Left forelimb (tissue), 1 donor: ENCODE measurements at regions not wholly inside any gene's neighbourhood (a gene's known extent, or its start where the extent isn't known, plus 50 kb on each side); places are given as distances from the start of the nearest gene placed in this dataset.
"Not testable (repeated sequence)": the region's sequence is repeated elsewhere in the genome, so short reads cannot be mapped to it uniquely, and the experiment has no call there.

Experiments used
- DNase-seq: peaks from one replicate; pipeline ENCODE4 v3.0.0-alpha.2; 2018; ENCODE audit warnings: low spot score

DNA sequence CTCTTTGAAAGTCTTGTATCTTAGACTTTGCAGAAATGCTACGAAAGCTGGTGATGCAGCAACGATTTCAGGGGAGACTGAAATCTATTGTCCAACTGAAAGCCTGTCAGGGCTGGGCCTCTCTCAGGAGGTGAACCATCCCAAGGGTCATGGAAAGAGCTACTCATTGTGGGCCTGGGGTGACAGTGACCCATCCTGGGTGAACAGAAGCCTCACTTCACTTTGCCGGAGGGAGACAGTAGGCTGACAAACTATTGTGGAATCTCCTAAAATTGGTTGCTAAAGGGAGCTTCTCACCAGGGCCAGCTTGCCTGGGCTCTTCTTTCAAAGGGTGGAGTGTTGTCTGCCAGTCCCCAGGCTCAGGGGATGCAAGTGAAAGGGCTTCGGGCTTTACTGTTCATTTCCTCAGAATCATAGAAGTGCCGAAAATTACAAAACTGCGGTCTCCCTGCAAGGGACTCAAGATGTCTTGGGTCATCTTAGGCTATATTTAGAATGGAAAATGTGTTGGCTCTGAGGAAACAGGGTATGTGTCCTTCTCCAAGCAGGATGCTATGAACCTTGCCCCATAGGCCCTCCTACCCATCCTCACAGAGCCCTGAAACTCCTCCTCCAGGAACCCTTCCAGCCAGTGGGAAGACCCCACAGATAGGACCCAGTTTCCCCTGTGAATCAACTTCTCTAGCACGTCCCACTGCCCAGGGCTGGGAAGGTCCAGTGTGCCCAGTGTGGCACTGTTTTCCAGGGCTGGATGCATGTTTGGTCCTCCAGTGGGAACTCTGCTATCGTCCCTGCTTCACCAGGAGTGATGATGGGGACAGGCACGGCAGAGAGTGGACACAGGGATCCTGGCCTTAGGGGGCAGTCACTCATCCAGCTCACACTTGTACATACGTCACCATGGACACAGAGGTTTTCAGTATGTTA is 173.4 kb upstream of the PLGLB2 start:
- DNase-seq: not testable (repeated sequence)

DNA sequence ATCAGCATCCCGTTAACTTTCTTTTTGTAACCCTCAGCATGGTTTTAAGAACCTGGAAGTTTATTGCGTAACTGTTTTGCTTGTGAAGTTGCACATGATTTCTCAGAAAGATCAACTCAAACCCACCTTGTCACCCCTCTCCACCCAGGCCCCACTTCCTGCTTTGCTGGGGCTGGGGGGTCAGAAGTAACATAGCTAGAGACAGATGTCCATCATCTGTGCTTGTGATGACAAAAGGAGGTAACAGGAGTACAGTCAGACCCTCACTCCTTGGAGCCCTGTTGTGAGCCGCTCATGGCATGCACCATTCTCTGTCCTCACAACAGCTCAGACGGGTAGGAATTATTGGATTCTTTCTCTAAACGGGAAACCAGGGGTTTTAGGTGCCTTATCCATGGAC is 172.7 kb upstream of the PLGLB2 start:
- DNase-seq: not testable (repeated sequence)

DNA sequence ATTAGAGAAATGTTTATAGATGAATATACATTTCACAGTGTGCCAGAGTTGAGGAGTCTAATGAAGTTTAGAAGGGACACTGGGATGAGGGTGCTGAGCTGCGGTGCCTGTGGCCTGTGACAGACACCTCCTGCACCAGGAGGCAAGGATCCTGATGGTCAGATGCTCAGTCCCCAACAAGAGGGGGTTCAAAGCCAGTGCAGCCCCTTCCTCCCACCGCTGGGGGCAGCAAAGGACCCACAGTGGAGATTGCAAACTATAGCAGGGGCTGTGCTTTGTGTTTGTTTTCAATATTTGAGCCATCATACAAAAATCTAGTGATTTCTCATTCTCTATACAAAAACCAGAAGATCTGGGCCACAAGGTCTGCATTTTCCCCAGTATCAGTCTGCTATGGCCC is 170.5 kb upstream of the PLGLB2 start:
- DNase-seq: not testable (repeated sequence)

DNA sequence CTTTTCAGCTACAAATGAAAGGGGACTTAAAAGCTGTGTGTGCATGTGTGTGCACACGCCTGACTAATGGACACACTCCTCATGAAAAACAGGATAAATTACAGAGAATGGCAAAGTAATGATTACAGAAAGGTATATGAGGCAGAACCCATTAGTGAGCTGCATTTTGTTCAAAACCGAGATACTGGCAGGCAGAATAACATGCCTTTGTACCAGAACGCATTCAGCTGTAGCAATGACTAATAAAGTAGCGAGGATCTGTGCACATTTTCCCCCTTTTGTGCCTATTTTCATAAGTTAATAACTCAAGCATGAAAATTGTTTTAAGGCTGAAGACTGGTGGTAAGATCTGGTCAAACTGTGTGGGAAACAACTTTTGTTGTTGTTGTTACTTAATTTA is 165.7 kb upstream of the PLGLB2 start:
- DNase-seq: not testable (repeated sequence)

DNA sequence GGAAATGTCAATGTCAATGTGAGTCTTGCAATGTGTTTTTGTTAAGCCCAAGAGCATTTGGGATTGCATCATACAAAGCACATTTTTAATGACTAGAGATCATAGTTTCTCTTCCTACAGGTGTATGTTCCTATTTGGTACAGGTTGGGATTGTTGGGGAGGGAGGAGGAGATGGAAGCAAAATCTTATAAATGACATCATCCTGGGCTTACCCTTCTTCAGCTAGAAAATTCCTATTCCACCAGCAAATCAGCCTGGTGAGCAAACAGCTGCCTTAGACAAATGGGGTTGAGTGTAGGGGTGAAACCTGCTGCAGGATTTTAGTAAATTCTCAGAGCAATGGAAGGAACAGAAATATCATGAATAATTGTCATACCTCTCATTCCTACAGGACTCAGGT is 165.3 kb upstream of the PLGLB2 start:
- not testable (repeated sequence) for DNase-seq

DNA sequence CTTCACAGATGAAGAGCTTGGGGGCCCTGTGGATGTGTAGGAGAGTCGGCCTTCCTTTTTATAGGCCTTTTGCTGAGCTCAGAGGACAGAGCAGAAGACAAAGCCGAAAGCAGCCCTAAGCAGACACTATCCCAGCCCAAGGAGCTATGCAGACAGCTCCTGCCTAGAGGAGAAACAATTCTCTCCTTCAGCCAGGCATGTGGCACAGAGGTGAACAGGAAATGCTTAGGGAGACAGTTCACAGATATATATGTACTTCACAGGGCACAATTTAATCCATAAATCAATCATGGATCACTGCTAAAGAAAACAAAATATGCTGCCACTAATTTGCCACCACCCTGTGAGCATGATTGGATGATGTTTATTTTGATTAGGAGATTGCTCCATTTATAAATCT is 164.5 kb upstream of the PLGLB2 start:
- not testable (repeated sequence) for DNase-seq

DNA sequence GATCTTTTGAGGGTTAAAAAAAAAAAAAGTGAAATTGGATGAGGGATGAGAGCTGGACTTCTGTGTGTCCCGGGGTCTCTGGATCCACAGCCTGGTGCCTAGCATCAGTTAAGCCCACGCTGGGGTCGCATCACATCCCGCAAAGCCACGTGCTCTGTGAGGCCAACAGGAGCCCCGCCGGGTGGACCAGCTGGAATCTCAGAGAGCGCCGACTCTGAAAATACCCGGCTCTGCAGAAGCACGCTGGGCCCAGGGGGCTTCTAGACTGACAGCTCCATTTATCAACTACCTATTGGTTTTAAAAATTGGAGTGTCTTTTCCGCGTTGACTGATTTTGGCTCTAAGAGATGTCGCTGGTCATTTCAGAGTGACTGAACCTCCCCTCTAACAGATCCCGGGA is 164.1 kb upstream of the PLGLB2 start:
- DNase-seq: not testable (repeated sequence)

DNA sequence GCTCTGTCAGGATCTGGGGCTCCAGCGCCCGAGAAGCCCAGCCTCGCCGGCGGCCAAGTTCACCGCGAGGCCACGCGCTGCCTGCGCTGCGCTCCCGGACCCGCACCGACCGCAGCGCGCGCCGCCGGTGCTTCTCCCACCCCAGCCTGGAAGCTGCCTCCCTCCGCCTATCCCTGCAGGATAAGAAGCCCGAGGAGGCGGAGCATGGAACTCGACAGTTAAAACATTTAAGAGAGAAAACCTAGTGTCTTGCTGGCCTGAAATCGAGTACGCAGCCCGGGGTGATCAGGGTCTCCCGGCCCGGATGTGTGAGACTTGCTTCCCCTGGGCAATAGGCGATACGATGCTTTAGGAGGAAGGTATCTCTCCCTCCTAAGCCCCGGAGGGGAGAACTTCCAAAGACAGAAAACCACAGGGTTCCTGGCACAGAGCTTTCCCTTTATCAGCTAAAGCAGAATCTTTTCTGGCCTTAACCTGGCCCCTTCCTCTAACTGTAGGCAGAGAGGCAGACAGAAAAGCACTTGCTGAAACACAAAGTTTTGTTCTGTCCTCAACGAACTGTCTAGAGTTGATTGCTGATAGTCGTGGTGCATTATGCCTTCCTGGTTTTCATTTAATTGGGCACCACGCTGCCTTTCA is 163.5 kb upstream of the PLGLB2 start:
- peak; percentile 70 for DNase-seq

DNA sequence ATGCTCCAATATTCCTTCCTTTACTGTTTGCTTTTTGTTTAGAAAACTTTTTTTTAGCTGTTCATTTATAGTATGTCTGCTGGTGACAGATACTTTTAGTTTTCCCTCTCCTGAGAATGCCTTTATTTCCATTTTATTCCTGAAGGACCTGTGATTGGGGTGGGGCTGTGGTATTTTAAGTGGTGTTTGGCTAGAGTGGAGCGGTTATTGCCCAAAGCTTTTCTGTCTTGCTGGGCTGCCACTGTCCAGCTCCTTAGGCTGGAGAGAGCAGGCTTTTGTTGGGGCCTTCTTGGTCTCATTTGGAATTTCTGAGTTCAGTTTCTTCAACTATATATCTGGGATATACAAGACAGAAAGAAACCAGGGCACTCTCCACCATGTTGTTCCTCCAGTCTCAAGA is 160.0 kb upstream of the PLGLB2 start:
- not testable (repeated sequence) for DNase-seq

DNA sequence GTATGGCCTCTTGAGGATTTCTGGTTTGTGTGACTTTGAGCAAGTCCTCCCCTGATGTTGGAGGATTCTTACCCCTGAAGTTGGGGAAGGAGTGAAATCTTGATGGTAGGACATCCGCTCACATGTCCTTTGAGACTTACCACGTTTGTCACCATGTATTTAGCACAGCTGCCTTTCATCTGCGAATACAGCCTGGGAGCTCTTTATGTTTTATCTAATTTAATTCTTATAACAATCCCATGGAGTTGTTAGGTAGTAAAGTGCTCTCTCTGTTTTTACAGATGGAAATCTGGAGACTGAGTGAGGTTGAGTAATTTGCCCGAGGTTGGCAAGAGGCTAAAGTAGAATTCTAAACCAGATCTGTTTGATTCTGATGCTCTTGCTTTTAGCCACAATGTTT is 154.9 kb upstream of the PLGLB2 start:
- DNase-seq: not testable (repeated sequence)

DNA sequence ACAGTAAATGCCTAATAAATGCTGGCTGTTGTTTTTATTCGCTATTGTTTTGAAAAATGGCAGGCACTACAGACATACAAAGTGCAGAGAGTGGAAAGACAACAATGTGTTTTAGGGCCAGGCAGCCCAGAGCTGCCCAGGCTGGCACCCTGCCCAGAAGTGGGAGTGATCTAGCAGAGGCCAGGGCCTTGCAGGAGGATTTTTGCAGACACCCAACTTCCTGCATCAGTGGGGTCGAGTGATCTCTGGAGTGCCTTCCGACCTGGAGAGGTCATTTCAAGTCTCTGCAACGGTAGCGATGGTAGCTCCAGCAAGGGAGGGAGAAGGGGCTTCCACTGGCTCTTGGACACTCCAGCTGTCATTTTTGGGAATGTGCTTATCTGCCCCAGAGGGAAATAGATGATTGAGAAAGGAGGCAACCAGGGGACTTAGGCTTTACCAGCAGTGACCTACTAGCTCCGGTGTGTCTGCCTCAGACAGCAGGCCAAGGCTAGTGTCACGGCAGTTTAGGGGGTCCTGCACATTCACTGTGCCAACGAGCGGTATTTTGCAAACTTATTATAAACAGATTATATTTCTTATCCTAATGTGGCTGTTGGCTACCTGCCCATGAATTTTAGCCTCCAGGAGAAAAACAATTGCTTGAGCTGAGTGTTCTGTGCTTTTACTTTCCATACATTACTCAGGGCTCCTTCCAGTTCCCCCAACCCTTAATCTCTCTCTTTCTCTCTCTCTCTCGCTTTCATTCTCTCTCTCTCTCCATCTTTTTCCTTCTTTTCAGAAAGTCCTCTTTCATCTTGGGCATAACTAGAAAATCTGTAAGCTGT is 153.9 kb upstream of the PLGLB2 start:
- DNase-seq: peak; percentile 68

DNA sequence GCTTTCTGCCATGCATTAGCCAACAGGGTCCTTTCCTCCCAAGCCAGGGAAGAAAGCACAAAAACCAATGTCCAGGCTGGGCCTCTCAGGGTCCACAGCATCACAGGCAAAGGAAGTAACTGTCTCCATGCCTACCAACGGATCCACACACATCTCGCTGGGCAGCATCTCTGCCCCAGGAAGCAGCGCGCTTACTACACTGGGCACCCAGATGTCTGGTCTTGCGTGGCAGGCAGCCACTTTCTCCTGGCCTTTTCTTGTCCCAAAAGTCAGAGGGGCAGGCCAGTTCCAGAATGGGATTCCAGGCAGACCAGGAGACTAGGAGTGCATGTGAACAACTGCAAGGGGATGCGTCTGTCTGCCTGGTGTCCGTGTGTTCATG is 153.3 kb upstream of the PLGLB2 start:
- not testable (repeated sequence) for DNase-seq

DNA sequence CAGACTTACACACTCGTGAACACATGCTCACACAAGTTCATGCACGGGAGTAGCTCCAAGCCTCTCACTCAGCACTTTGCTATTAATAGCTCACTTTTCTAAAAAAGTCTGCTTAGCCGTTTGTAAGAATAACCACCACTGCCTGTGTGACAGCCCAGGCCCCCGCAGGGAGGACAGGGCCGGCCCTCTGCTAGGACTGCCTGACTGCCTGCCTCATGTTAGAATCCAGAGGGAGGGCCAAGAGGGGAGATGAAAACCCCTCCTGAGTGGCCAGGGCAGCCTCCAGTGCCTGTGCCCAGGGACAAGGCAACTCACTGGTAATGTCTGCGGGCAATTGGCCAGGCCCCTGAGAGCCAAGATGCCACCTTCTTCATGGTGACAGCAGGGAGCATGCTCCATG is 152.9 kb upstream of the PLGLB2 start:
- DNase-seq: peak; percentile 64

DNA sequence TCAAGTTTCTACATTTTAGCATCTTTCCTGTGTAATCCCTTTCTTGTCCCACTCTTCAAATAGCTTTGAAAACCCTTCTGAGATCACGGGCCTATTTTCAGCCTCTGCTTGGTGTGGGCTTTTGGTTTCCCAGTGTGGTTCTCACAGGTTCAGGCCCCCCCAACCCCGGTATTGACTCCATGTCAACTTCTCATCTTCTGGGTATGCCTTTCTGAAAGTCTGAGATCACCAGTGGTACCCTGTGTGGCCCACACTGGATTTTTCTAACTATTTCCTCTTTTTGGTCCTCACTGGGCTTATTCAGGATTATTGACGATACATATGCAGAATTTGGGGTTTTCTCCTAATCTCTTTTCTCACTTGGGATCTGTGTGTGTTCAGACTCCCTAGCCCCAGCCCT is 146.9 kb upstream of the PLGLB2 start:
- not testable (repeated sequence) for DNase-seq

DNA sequence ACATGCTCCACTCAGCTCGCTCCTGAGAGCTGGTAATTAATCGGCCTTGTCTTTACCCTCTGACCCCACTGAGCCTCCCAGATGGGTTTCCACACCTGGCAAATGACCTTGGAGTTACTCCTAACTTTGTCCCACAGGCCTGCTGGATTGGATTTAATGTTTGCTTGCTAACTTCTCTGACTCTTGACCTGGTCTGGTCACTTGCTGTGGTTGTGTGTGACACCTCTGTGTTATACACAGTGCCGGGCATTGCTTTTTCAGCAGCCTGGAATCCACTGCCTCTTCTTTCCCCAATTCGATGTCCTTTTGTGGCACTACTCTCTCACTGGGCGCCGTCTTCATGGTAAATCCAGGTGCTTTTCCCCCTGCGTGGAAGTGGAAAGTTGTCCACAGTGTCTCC is 145.8 kb upstream of the PLGLB2 start:
- not testable (repeated sequence) for DNase-seq

DNA sequence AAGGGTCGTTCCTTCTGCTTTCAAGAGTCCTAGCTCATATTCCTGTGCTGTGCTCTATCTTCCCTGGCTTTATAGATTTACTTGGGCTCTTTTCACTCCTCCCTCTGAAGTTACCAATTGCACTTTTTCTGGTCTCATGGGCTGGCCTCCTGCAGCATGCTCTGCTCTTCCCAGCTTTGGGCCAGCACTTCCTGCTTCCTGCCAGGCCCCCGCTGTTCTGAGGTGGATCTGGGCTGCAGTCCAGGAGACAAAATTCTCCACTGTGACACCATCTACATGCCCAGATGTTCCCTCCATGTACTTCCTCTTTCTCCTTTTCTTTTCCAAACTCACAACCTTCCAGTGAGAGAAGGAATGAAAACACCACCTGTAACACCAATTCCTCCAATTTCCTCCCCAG is 145.2 kb upstream of the PLGLB2 start:
- DNase-seq: not testable (repeated sequence)

DNA sequence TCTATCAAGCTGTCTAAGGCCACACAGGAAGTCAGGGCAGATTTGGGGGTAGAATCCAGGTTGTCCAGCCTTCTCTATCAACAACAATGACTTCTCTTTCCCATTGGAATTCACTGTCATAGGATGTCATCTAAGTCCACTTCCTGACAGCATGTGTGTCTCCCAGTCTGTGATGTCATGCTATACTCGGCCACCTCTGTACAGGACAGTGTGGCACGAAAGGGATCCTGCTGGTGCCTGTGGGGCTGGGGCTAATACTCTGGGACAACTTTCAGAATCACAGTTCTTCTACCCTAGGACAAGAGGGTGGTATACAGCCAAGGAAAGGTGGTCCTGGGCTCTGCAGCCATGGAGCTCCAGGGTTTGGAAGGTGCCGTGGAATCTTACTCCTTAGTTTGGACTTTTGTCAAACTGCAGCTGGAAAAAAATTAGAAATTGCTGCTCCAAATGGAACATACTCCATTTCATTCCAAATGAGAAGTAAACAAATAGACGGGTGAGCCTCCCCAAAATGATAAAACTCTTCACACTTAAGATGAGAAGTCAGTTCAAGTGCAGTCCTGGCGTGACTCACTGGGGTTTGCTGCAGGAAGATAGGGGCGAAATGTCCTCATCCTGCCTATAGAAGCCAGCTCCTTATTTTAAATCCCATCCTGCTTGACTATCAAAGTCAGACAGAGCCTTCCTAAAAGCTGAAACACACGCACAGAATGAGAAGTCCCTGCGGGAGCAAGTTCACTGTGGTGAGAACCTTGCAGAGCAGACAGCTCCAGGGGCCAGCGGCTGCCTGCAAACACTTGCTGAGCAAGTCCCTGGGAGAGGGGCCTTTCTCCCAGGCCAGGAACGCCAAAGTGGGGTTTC is 144.2 kb upstream of the PLGLB2 start:
- DNase-seq: not testable (repeated sequence)

DNA sequence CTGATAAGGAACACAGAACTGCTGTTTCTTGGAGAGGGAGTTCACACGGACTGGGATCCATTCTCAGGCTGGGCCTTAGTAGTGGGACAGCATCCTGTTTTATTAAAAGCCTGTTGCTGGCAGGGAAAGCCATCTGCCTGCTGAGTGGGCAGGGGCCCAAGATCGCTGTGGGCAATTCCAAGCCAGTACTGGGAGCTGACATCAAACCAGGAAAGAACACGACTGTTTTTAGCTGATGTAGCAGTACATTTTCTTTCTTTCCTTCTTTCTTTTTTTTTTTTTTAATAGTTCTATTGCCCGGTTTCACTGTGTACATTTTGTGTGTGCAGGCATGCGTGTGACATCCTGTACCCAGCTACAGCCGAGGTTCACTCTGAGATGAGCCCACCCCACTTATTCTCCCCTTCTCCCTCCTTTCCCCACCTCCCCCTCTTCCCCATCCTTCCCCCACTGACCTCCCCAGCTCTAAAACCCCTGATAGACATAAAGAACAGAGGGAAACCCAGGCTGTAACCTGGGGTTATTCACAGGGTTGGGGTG is 143.5 kb upstream of the PLGLB2 start:
- not testable (repeated sequence) for DNase-seq

DNA sequence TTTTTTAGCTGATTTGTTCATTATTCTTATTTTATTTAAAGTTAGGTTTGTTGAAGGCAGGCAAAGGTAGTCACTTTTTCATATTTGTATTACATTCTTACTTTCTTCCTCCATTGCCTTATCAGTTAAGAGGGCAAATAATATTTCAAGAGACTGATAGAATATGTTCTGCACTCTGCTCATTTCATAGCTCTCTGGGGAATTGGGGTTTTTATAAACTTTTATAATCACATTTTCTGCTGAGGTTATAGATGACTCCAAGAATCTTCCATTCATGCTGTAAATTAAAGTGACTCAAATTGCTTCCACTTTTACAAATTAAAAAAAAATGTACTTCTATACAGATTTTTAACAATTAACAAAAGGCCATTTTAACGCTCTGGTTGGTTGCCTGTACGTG is 142.9 kb upstream of the PLGLB2 start:
- DNase-seq: not testable (repeated sequence)

DNA sequence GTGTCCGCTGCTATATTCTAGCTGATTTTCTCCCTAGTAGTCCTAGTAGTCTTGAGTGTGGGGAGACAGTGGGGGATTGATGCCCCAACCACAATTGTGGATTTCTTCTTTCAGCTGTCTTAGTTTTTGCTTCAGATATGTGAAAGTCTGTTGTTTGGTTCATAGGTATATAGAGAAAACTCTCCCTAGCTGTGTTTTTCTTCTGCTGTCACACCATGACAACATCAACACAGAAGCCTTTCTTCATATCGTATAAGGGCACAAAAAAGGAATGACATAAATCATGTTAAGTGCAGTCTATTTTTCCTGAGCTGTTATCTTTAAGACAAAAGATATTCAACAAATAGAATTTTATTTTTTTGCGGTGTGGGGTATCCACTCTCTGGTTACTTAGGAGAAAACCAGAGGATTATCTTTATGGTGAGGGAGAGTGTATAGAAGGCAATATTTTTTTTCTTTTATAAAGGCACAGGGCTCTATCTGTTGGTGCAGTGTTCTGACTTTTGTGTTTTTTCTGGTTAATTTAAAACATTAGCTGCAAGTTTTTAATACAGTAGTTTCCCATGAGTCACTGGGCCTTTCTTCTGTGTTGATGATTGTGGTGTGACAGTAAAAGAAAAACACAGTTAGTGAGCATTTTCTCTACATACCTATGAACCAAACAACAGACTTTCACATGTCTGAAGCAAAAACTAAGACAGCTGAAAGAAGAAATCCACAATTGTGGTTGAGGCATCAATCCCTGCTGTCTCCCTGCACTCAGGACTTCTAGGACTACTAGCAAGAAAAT is 139.3 kb upstream of the PLGLB2 start:
- DNase-seq: not testable (repeated sequence)
